H1 (cell line): ENCODE measurements at regions not wholly inside any gene's neighbourhood (a gene's known extent, or its start where the extent isn't known, plus 50 kb on each side); places are given as distances from the start of the nearest gene placed in this dataset.

Experiments used
- JUND ChIP-seq: IDR thresholded peaks from 2 replicates; pipeline ENCODE4 v1.6.1; 2011; ENCODE audit warnings: mild to moderate bottlenecking, improper control_type of control experiment, low read length
- TF ChIP-seq, protein P1 (sequence below), 3 experiments: IDR thresholded peaks; 1 replicate in 2 of 3; 2 replicates in 1 of 3; pipeline versions ENCODE4 v1.5.1 to v1.6.1; 2011; ENCODE audit warnings: low read length in 3 of 3, mild to moderate bottlenecking in 3 of 3, inconsistent platforms in 2 of 3, low read depth in 1 of 3, moderate library complexity in 1 of 3; ENCODE audit not compliant: insufficient read depth in 1 of 3; ENCODE audit errors: control extremely low read depth in 1 of 3

DNA sequence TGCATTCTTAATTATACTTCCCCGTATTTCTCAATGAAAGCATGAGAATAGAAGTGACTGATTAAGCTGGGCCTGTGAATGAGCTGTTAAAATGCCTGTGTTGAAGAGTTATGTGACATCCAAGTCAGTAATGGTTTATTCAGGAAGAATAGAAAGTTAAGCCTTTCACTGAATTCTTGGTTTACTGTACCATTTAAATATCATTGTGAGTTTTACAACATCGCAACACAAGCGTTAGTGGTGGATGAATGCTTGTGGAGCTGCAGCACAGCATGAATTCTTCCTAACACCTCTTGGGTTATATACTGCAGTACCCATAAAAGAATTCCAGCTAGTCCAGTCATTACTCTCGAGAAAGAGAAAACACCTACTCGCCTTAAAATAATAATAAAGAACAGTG lies 257.8 kb downstream of the JRKL start (continued):
- TF ChIP-seq, protein P1, sequence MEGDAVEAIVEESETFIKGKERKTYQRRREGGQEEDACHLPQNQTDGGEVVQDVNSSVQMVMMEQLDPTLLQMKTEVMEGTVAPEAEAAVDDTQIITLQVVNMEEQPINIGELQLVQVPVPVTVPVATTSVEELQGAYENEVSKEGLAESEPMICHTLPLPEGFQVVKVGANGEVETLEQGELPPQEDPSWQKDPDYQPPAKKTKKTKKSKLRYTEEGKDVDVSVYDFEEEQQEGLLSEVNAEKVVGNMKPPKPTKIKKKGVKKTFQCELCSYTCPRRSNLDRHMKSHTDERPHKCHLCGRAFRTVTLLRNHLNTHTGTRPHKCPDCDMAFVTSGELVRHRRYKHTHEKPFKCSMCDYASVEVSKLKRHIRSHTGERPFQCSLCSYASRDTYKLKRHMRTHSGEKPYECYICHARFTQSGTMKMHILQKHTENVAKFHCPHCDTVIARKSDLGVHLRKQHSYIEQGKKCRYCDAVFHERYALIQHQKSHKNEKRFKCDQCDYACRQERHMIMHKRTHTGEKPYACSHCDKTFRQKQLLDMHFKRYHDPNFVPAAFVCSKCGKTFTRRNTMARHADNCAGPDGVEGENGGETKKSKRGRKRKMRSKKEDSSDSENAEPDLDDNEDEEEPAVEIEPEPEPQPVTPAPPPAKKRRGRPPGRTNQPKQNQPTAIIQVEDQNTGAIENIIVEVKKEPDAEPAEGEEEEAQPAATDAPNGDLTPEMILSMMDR (IDR thresholded peaks at IDR 0.05; ENCODE audit: control extremely low read depth in 1 of 3, insufficient read depth in 1 of 3, low read depth in 1 of 3, low read length in 3 of 3) = no peak
- no peak for TF ChIP-seq JUND
